ENCODE measurements at regions not wholly inside any gene's neighbourhood (a gene's known extent, or its start where the extent isn't known, plus 50 kb on each side); places are given as distances from the start of the nearest gene placed in this dataset.
"Not testable (repeated sequence)": the region's sequence is repeated elsewhere in the genome, so short reads cannot be mapped to it uniquely, and the experiment has no call there.

- Mint-ChIP-seq H3K9me3 (ENCODE audit: unreplicated experiment) (no peaks in the 10 kb centered on the region), H3K4me3 (ENCODE audit: unreplicated experiment) (no peak overlapping the region), H3K27ac (ENCODE audit: unreplicated experiment) (no peak overlapping the region), H3K36me3 (ENCODE audit: unreplicated experiment) (no peaks in the 10 kb centered on the region), H3K27me3 (ENCODE audit: unreplicated experiment) (no peaks in the 10 kb centered on the region), H3K4me1 (ENCODE audit: low read depth, unreplicated experiment) (peaks cover 6% of the 10 kb centered on the region)
- DNase-seq = no peak
- TF ChIP-seq CTCF (IDR thresholded peaks at IDR 0.05; ENCODE audit: partially characterized antibody, unreplicated experiment) = no peak
Measured at GRCh38 chr1:55441489-55441888, 226.3 kb upstream of the USP24 start.

GRCh38 chr1:55437692-55438091 is 222.5 kb upstream of the USP24 start:
- no peak for DNase-seq
- Mint-ChIP-seq H3K27ac (ENCODE audit: unreplicated experiment) (no peak overlapping the region), H3K4me1 (ENCODE audit: low read depth, unreplicated experiment) (no peaks in the 10 kb centered on the region), H3K9me3 (ENCODE audit: unreplicated experiment) (no peaks in the 10 kb centered on the region), H3K4me3 (ENCODE audit: unreplicated experiment) (no peak overlapping the region), H3K36me3 (ENCODE audit: unreplicated experiment) (no peaks in the 10 kb centered on the region), H3K27me3 (ENCODE audit: unreplicated experiment) (no peaks in the 10 kb centered on the region)
- no peak for TF ChIP-seq CTCF (IDR thresholded peaks at IDR 0.05; ENCODE audit: partially characterized antibody, unreplicated experiment)

GRCh38 chr1:55430720-55431119 is 215.6 kb upstream of the USP24 start:
- not testable (repeated sequence) for H3K27ac Mint-ChIP-seq (ENCODE audit: unreplicated experiment); H3K27me3 Mint-ChIP-seq (ENCODE audit: unreplicated experiment); H3K4me1 Mint-ChIP-seq (ENCODE audit: low read depth, unreplicated experiment); DNase-seq; H3K4me3 Mint-ChIP-seq (ENCODE audit: unreplicated experiment); H3K9me3 Mint-ChIP-seq (ENCODE audit: unreplicated experiment); H3K36me3 Mint-ChIP-seq (ENCODE audit: unreplicated experiment)

- H3K4me1 Mint-ChIP-seq (ENCODE audit: low read depth, unreplicated experiment); H3K27ac Mint-ChIP-seq (ENCODE audit: unreplicated experiment); H3K4me3 Mint-ChIP-seq (ENCODE audit: unreplicated experiment); H3K27me3 Mint-ChIP-seq (ENCODE audit: unreplicated experiment); DNase-seq; H3K36me3 Mint-ChIP-seq (ENCODE audit: unreplicated experiment); H3K9me3 Mint-ChIP-seq (ENCODE audit: unreplicated experiment): not testable (repeated sequence)
Measured at GRCh38 chr1:55430206-55430605, 215.0 kb upstream of the USP24 start.

GRCh38 chr1:55428944-55429931 is 214.1 kb upstream of the USP24 start:
- TF ChIP-seq CTCF (IDR thresholded peaks at IDR 0.05; ENCODE audit: partially characterized antibody, unreplicated experiment) = no peak
- no peaks in the 10 kb centered on the region for H3K4me1 Mint-ChIP-seq (ENCODE audit: low read depth, unreplicated experiment)
- no peak overlapping the region for H3K4me3 Mint-ChIP-seq (ENCODE audit: unreplicated experiment)
- H3K9me3 Mint-ChIP-seq (ENCODE audit: unreplicated experiment) = no peaks in the 10 kb centered on the region
- no peak overlapping the region for H3K27ac Mint-ChIP-seq (ENCODE audit: unreplicated experiment)
- DNase-seq = no peak
- peaks cover 1% of the 10 kb centered on the region for H3K27me3 Mint-ChIP-seq (ENCODE audit: unreplicated experiment)
- H3K36me3 Mint-ChIP-seq (ENCODE audit: unreplicated experiment) = no peaks in the 10 kb centered on the region

- TF ChIP-seq CTCF (IDR thresholded peaks at IDR 0.05; ENCODE audit: partially characterized antibody, unreplicated experiment) = no peak
- no peak overlapping the region for H3K4me3 Mint-ChIP-seq (ENCODE audit: unreplicated experiment)
- H3K27me3 Mint-ChIP-seq (ENCODE audit: unreplicated experiment) = peaks cover 1% of the 10 kb centered on the region
- no peak for DNase-seq
- H3K4me1 Mint-ChIP-seq (ENCODE audit: low read depth, unreplicated experiment) = no peaks in the 10 kb centered on the region
- no peaks in the 10 kb centered on the region for H3K9me3 Mint-ChIP-seq (ENCODE audit: unreplicated experiment)
- no peaks in the 10 kb centered on the region for H3K36me3 Mint-ChIP-seq (ENCODE audit: unreplicated experiment)
- no peak overlapping the region for H3K27ac Mint-ChIP-seq (ENCODE audit: unreplicated experiment)
Measured at GRCh38 chr1:55428231-55428630, 213.1 kb upstream of the USP24 start.

Data from glutamatergic neuron (in vitro differentiated cells).